NT2/D1 (cell line): ENCODE measurements at regions not wholly inside any gene's neighbourhood (a gene's known extent, or its start where the extent isn't known, plus 50 kb on each side); places are given as distances from the start of the nearest gene placed in this dataset.
"Not testable (repeated sequence)": the region's sequence is repeated elsewhere in the genome, so short reads cannot be mapped to it uniquely, and the experiment has no call there.

Experiments used
- DNase-seq: peaks from one replicate; pipeline ENCODE4 v3.0.0-alpha.2; 2011; ENCODE audit warnings: low read depth, low spot score
- H3K27me3 ChIP-seq: 2 replicates; pipeline ENCODE4 v1.6.0; 2011; ENCODE audit warnings: mild to moderate bottlenecking; ENCODE audit not compliant: insufficient read length, insufficient read depth
- H3K36me3 ChIP-seq: 2 replicates; pipeline ENCODE4 v1.6.1; 2011; ENCODE audit warnings: mild to moderate bottlenecking, low read length, mixed read lengths; ENCODE audit not compliant: insufficient read depth, insufficient read length
- H3K4me1 ChIP-seq: 2 replicates; pipeline ENCODE4 v1.5.1; 2011; ENCODE audit not compliant: insufficient read depth, insufficient read length
- H3K4me3 ChIP-seq: 2 replicates; pipeline ENCODE4 v1.5.1; 2011; ENCODE audit warnings: low read depth; ENCODE audit not compliant: insufficient read length
- H3K9ac ChIP-seq: 2 replicates; pipeline ENCODE4 v1.6.0; 2011; ENCODE audit warnings: low read depth; ENCODE audit not compliant: insufficient read length
- H3K9me3 ChIP-seq: 2 replicates; pipeline ENCODE4 v1.5.1; 2011; ENCODE audit warnings: mild to moderate bottlenecking, low read length; ENCODE audit not compliant: insufficient read depth
- SUZ12 ChIP-seq: IDR thresholded peaks from 2 replicates; pipeline ENCODE4 v1.6.1; 2011; ENCODE audit not compliant: insufficient read length, insufficient read depth; ENCODE audit errors: extremely low read depth
- YY1 ChIP-seq: IDR thresholded peaks from 2 replicates; pipeline ENCODE4 v1.6.1; 2011; ENCODE audit not compliant: insufficient read length, insufficient read depth
- ZNF274 ChIP-seq: IDR thresholded peaks from 2 replicates; pipeline ENCODE4 v1.6.1; 2011; ENCODE audit warnings: mild to moderate bottlenecking, low read depth, low read length

DNA sequence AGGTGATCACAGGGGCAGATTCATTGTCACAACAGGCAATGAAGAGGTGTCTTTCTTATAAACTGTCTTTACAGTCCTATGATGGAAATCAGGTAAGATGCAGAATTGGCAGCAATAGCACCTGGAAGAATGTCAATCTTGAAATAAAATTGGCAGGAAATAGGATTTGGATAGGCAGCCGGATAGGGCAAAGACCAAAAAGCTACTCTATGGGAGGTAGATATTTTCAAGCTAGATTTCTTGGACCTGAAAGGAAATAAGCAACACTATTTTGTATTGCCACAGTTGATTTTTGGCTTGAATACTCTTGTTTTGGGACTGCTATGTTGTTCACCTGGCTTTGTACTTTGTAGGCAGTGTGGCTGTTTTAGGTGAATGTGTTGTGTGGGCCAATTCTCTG, 314.2 kb downstream of the SLC7A11 start:
- no peaks in the 10 kb centered on the region for H3K9me3 ChIP-seq
- no peaks in the 10 kb centered on the region for H3K36me3 ChIP-seq
- no peaks in the 10 kb centered on the region for H3K4me1 ChIP-seq
- TF ChIP-seq YY1, result no peak
- TF ChIP-seq SUZ12, result no peak
- no peak for TF ChIP-seq ZNF274
- DNase-seq, result no peak
- H3K9ac ChIP-seq, result no peak overlapping the region
- no peak overlapping the region for H3K4me3 ChIP-seq
- H3K27me3 ChIP-seq, result no peaks in the 10 kb centered on the region

DNA sequence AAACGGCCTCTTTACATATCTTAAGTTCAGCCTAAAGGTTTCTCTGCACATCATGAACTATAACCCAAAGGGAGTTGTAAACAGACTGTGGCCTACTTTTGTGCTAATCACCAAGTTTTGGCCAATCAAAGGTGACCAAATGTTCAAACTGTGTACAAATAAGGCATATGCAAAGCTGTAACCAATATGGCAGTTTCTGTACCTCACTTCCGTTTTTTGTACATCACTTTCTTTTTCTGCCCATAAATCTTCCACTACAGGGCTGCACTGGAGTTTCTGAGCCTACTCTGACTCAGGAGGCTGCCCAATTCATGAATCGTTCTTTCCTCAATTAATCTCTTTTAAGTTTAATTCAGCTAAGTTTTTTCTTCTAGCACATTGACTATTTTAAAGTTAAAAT, 318.7 kb downstream of the SLC7A11 start:
- Histone ChIP-seq H3K4me1 (no peaks in the 10 kb centered on the region), H3K9me3 (no peaks in the 10 kb centered on the region), H3K27me3 (no peaks in the 10 kb centered on the region), H3K9ac (no peak overlapping the region), H3K4me3 (no peak overlapping the region), H3K36me3 (no peaks in the 10 kb centered on the region)
- TF ChIP-seq ZNF274 (no peak), SUZ12 (no peak), YY1 (no peak)
- no peak for DNase-seq

DNA sequence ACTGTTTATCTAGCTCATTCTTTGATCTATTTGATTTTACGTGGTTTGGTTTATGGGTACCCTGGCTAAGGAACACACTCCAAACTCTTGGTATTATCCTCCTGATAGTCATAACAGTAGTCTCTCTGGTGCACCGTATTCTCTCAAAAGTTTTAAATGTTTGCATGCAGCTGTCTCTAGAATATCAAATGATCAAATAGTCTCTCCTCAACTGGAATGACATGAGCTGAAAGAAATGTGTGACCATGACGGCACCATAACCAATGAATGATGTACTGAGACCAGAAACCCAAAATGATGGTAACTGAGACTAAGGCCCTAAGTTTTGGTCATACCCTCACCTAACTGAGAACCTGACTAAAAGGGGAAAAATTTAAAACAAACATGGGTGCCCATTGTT, 319.4 kb downstream of the SLC7A11 start:
- DNase-seq, result no peak
- Histone ChIP-seq H3K27me3 (no peaks in the 10 kb centered on the region), H3K9me3 (no peaks in the 10 kb centered on the region), H3K4me1 (no peaks in the 10 kb centered on the region), H3K36me3 (no peaks in the 10 kb centered on the region), H3K4me3 (no peak overlapping the region), H3K9ac (no peak overlapping the region)
- no peak for TF ChIP-seq SUZ12

DNA sequence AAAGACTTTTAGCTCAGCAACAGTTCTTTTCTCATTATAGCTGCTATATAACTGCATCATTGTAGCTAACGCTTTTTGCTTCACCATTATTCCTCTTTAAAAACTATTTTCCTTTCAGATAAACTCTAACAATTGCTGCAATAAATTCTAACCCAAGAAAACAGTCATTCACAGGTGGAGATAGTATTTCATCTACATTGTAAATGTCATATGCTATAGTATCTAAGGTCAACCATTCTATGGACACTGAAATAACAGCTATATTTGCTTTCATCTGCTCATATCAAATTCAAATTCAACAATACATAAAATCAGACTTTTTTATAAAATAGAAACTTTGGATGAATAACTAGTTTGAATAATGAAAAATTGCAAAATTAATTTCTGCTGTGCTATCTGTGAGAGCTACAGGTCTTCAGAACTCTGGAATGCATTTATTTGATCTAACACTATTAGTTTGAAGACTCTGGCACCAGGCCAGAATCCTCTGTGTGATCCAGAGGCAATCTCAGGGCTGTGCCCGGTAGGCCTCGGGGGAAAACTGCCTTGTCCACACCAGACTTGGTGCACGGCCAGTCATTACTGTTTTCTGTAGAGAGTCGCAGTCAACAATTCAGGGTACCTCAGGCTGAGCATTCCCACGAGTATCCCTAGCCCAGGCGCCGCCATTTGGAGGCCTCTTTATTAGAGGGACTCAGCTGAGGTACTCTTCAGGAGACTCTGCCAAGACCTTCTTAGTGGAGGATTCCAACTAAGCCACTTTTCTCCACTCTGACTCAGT, 332.4 kb downstream of the SLC7A11 start:
- DNase-seq, result no peak
- no peak overlapping the region for H3K9ac ChIP-seq
- no peak for TF ChIP-seq YY1
- no peak for TF ChIP-seq SUZ12
- no peak for TF ChIP-seq ZNF274
- no peaks in the 10 kb centered on the region for H3K36me3 ChIP-seq
- no peaks in the 10 kb centered on the region for H3K27me3 ChIP-seq
- no peaks in the 10 kb centered on the region for H3K4me1 ChIP-seq
- H3K9me3 ChIP-seq, result no peaks in the 10 kb centered on the region
- H3K4me3 ChIP-seq, result no peak overlapping the region

GRCh38 chr4:137905930-137906329, 336.2 kb downstream of the SLC7A11 start:
- H3K9ac ChIP-seq, result no peak overlapping the region
- H3K36me3 ChIP-seq, result no peaks in the 10 kb centered on the region
- no peak overlapping the region for H3K4me3 ChIP-seq
- H3K4me1 ChIP-seq, result no peaks in the 10 kb centered on the region
- TF ChIP-seq SUZ12, result no peak
- no peaks in the 10 kb centered on the region for H3K27me3 ChIP-seq
- no peaks in the 10 kb centered on the region for H3K9me3 ChIP-seq
- DNase-seq, result no peak

GRCh38 chr4:137901114-137901513, 341.0 kb downstream of the SLC7A11 start:
- no peak for DNase-seq
- Histone ChIP-seq H3K9me3 (no peaks in the 10 kb centered on the region), H3K9ac (no peak overlapping the region), H3K4me3 (no peak overlapping the region), H3K4me1 (no peaks in the 10 kb centered on the region), H3K27me3 (no peaks in the 10 kb centered on the region), H3K36me3 (no peaks in the 10 kb centered on the region)
- TF ChIP-seq SUZ12, result no peak
- no peak for TF ChIP-seq ZNF274
- no peak for TF ChIP-seq YY1

DNA sequence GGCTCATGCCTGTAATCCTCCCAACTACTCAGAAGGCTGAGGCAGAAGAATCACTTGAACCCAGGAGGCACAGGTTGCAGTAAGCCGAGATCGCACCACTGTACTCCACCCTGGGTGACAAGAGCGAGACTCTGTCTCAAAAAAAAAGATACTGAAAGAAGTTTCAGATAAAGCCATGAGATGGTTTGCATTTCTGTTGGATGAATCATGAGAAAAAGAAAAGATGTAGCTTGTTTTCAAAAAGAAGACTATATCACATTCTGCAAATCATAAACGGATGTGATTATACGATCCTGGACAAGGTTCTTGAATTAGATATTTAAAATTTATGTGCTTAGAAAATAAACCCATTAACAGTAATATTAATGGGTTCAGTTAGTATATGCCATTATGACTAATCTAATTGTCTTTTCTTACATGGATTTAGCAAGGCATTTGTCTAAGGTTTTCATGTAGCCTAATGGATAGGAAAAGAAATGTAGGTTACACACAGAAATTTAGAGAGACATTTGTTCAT, 345.9 kb downstream of the SLC7A11 start:
- TF ChIP-seq SUZ12, result no peak
- TF ChIP-seq YY1, result no peak
- no peak for TF ChIP-seq ZNF274
- H3K9me3 ChIP-seq, result no peaks in the 10 kb centered on the region
- H3K4me1 ChIP-seq, result no peaks in the 10 kb centered on the region
- no peak for DNase-seq
- no peaks in the 10 kb centered on the region for H3K36me3 ChIP-seq
- H3K9ac ChIP-seq, result no peak overlapping the region
- H3K27me3 ChIP-seq, result no peaks in the 10 kb centered on the region
- no peak overlapping the region for H3K4me3 ChIP-seq

- H3K9ac ChIP-seq, H3K27me3 ChIP-seq, DNase-seq, H3K4me3 ChIP-seq, H3K9me3 ChIP-seq, H3K4me1 ChIP-seq, H3K36me3 ChIP-seq: not testable (repeated sequence)
Observed at GRCh38 chr4:137895515-137895914, 346.6 kb downstream of the SLC7A11 start.
